Liver (tissue), 7 donors: ENCODE measurements at regions not wholly inside any gene's neighbourhood (a gene's known extent, or its start where the extent isn't known, plus 50 kb on each side); places are given as distances from the start of the nearest gene placed in this dataset.

Experiments
- DNase-seq: peaks from one replicate; pipeline ENCODE4 v3.0.0-alpha.2; 2017; ENCODE audit warnings: low spot score
- H3K27ac ChIP-seq, 2 donors: one replicate each; pipeline ENCODE4 v1.7.0; 2013; ENCODE audit warnings: inconsistent platforms in 2 of 2, low read length in 2 of 2, control low read depth in 1 of 2, low read depth in 1 of 2, mild to moderate bottlenecking in 1 of 2
- H3K27me3 ChIP-seq, 4 donors: one replicate each; pipeline versions ENCODE4 v1.6.1 to v1.7.0; 2013; ENCODE audit warnings: low read length in 3 of 4, inconsistent platforms in 1 of 4, mild to moderate bottlenecking in 1 of 4, moderate library complexity in 1 of 4; ENCODE audit not compliant: control insufficient read depth in 4 of 4, insufficient read depth in 4 of 4
- H3K36me3 ChIP-seq, 4 donors: one replicate each; pipeline versions ENCODE4 v1.6.1 to v1.7.0; 2013; ENCODE audit warnings: low read length in 3 of 4, mild to moderate bottlenecking in 3 of 4, low read depth in 1 of 4, moderate library complexity in 1 of 4; ENCODE audit not compliant: control insufficient read depth in 4 of 4, insufficient read depth in 3 of 4
- H3K4me1 ChIP-seq, 4 donors: one replicate each; pipeline versions ENCODE4 v1.6.1 to v1.7.0; 2013; ENCODE audit warnings: low read length in 3 of 4, mild to moderate bottlenecking in 3 of 4, moderate library complexity in 1 of 4; ENCODE audit not compliant: control insufficient read depth in 4 of 4, insufficient read depth in 4 of 4
- H3K4me3 ChIP-seq, 3 donors: one replicate each; pipeline versions ENCODE4 v1.6.1 to v1.7.0; 2013; ENCODE audit warnings: low read length in 3 of 3, control low read depth in 1 of 3, low read depth in 1 of 3, mild to moderate bottlenecking in 1 of 3
- H3K9ac ChIP-seq, 2 donors: one replicate each; pipeline ENCODE4 v1.7.0; 2013; ENCODE audit warnings: low read length in 2 of 2, mild to moderate bottlenecking in 2 of 2, moderate library complexity in 2 of 2, control low read depth in 1 of 2, low read depth in 1 of 2
- H3K9me3 ChIP-seq, 4 donors: one replicate each; pipeline versions ENCODE4 v1.6.1 to v1.7.0; 2013; ENCODE audit warnings: low read length in 3 of 4; ENCODE audit not compliant: control insufficient read depth in 4 of 4
- ATF3 ChIP-seq: IDR thresholded peaks from 2 replicates; pipeline ENCODE4 v1.6.1; 2016; ENCODE audit warnings: antibody characterized with exemption
- EGR1 ChIP-seq, 2 donors: IDR thresholded peaks; 2 replicates each; pipeline ENCODE4 v1.6.1; 2016 to 2018; ENCODE audit warnings: antibody characterized with exemption in 2 of 2, low read depth in 2 of 2
- FOXA1 ChIP-seq: IDR thresholded peaks from 2 replicates; pipeline ENCODE4 v1.6.1; 2016; ENCODE audit warnings: antibody characterized with exemption
- GABPA ChIP-seq, 2 donors: IDR thresholded peaks in 1 of 2; conservative IDR thresholded peaks in 1 of 2; 2 replicates each; pipeline ENCODE4 v1.6.1; 2016; ENCODE audit warnings: antibody characterized with exemption in 2 of 2, mild to moderate bottlenecking in 1 of 2, moderate library complexity in 1 of 2
- JUND ChIP-seq, 2 donors: IDR thresholded peaks; 2 replicates each; pipeline ENCODE4 v1.6.1; 2016; ENCODE audit warnings: antibody characterized with exemption in 2 of 2
- NR2F2 ChIP-seq: IDR thresholded peaks from 2 replicates; pipeline ENCODE4 v1.6.1; 2016; ENCODE audit warnings: antibody characterized with exemption
- REST ChIP-seq: IDR thresholded peaks from 2 replicates; pipeline ENCODE4 v1.6.1; 2016; ENCODE audit warnings: antibody characterized with exemption, mild to moderate bottlenecking
- SP1 ChIP-seq: IDR thresholded peaks from 2 replicates; pipeline ENCODE4 v1.6.1; 2018; ENCODE audit warnings: antibody characterized with exemption, mild to moderate bottlenecking
- ZBTB33 ChIP-seq: IDR thresholded peaks from 2 replicates; pipeline ENCODE4 v1.6.1; 2016; ENCODE audit warnings: antibody characterized with exemption
- WGBS: extraction: QIAGEN DNeasy Blood & Tissue Kit; methylation state at CpG from one replicate; pipeline ENCODE4 v1.1.7; 2013; 5-methylcytosine and 5-hydroxymethylcytosine counted together
- donor health status: healthy.
- donor health status: healthy.
- donor health status: healthy.
- donor health status: healthy.

GRCh38 chr6:90369024-90369519 lies 72.4 kb upstream of the BACH2 start:
- Histone ChIP-seq H3K36me3 (no peaks in the 10 kb centered on the region), H3K27me3 (no peaks in the 10 kb centered on the region), H3K9ac (no peak overlapping the region), H3K9me3 (no peaks in the 10 kb centered on the region), H3K27ac (no peak overlapping the region), H3K4me3 (no peak overlapping the region), H3K4me1 (peaks cover 0 to 3% (median 1%) of the 10 kb centered on the region in 4 donors)
- TF ChIP-seq SP1 (no peak), ZBTB33 (no peak), JUND (IDR thresholded peaks at IDR 0.05) (peak; percentile 97), NR2F2 (peak; percentile 26)
- WGBS, result 61% methylated on average over 9 of the region's 9 CpGs
- DNase-seq, result no peak

GRCh38 chr6:90368601-90369000 lies 72.0 kb upstream of the BACH2 start:
- DNase-seq, result no peak
- Histone ChIP-seq H3K27ac (no peak overlapping the region), H3K9me3 (no peaks in the 10 kb centered on the region), H3K36me3 (no peaks in the 10 kb centered on the region), H3K9ac (no peak overlapping the region), H3K27me3 (no peaks in the 10 kb centered on the region), H3K4me3 (no peak overlapping the region), H3K4me1 (peaks cover 0 to 3% (median 1%) of the 10 kb centered on the region in 4 donors)
- no peak for TF ChIP-seq FOXA1
- TF ChIP-seq ATF3, result no peak
- TF ChIP-seq SP1, result no peak
- TF ChIP-seq EGR1 (IDR thresholded peaks at IDR 0.05; ENCODE audit: low read depth in 2 of 2), result no peak
- TF ChIP-seq GABPA (IDR thresholded peaks at IDR 0.05 in 1 of 2, conservative IDR thresholded peaks at IDR 0.05 in 1 of 2), result no peak
- TF ChIP-seq JUND (IDR thresholded peaks at IDR 0.05), result no peak

- no peaks in the 10 kb centered on the region for H3K9me3 ChIP-seq
- WGBS, result 51% methylated on average over 3 of the region's 3 CpGs
- no peak for DNase-seq
These were observed 71.4 kb upstream of the BACH2 start for GRCh38 chr6:90368001-90368400.

More at GRCh38 chr6:90368001-90368400, 71.4 kb upstream of the BACH2 start:
- Histone ChIP-seq H3K27me3 (no peaks in the 10 kb centered on the region), H3K4me1 (peaks cover 0 to 3% (median 1%) of the 10 kb centered on the region in 4 donors), H3K27ac (no peak overlapping the region), H3K36me3 (no peaks in the 10 kb centered on the region), H3K9ac (no peak overlapping the region), H3K4me3 (no peak overlapping the region)
- TF ChIP-seq EGR1 (IDR thresholded peaks at IDR 0.05; ENCODE audit: low read depth in 2 of 2), result no peak
- no peak for TF ChIP-seq ZBTB33
- no peak for TF ChIP-seq REST
- no peak for TF ChIP-seq JUND (IDR thresholded peaks at IDR 0.05)
- no peak for TF ChIP-seq NR2F2
